Kidney capillary endothelial cell (primary cell): ENCODE measurements at regions not wholly inside any gene's neighbourhood (a gene's known extent, or its start where the extent isn't known, plus 50 kb on each side); places are given as distances from the start of the nearest gene placed in this dataset.

Experiments
- DNase-seq: peaks from one replicate; pipeline ENCODE4 v3.0.0-alpha.2; 2018; ENCODE audit warnings: low spot score

GRCh38 chrX:22325096-22325495 lies 52.4 kb downstream of the CBLL2 start:
- no peak for DNase-seq

- DNase-seq: no peak
These were observed 57.1 kb downstream of the CBLL2 start for GRCh38 chrX:22329783-22330182.

- DNase-seq: no peak
These were observed 66.0 kb downstream of the CBLL2 start for GRCh38 chrX:22338740-22339139.

GRCh38 chrX:22339459-22339858 lies 66.7 kb downstream of the CBLL2 start:
- no peak for DNase-seq

GRCh38 chrX:22340022-22340616 lies 67.4 kb downstream of the CBLL2 start:
- no peak for DNase-seq

GRCh38 chrX:22343192-22343591 lies 70.5 kb downstream of the CBLL2 start:
- DNase-seq: no peak

- DNase-seq: no peak
These were observed 73.2 kb downstream of the CBLL2 start for GRCh38 chrX:22345884-22346283.

GRCh38 chrX:22347491-22347890 lies 74.8 kb downstream of the CBLL2 start:
- DNase-seq: no peak

- no peak for DNase-seq
These were observed 76.4 kb downstream of the CBLL2 start for GRCh38 chrX:22349116-22349515.

GRCh38 chrX:22351076-22351475 lies 78.4 kb downstream of the CBLL2 start:
- DNase-seq: no peak

- DNase-seq: peak; percentile 44
These were observed 79.3 kb downstream of the CBLL2 start for GRCh38 chrX:22351966-22352365.

GRCh38 chrX:22357621-22358020 lies 84.9 kb downstream of the CBLL2 start:
- no peak for DNase-seq

- DNase-seq: no peak
These were observed 87.4 kb downstream of the CBLL2 start for GRCh38 chrX:22360129-22360528.

GRCh38 chrX:22365460-22365859 lies 92.7 kb downstream of the CBLL2 start:
- DNase-seq: no peak

GRCh38 chrX:22366166-22366702 lies 93.5 kb downstream of the CBLL2 start:
- DNase-seq: no peak

- no peak for DNase-seq
These were observed 94.2 kb downstream of the CBLL2 start for GRCh38 chrX:22366906-22367305.

- no peak for DNase-seq
These were observed 100.4 kb downstream of the CBLL2 start for GRCh38 chrX:22373094-22373493.

GRCh38 chrX:22373766-22374165 lies 101.1 kb downstream of the CBLL2 start:
- peak; percentile 15 for DNase-seq

- DNase-seq: no peak
These were observed 103.7 kb downstream of the CBLL2 start for GRCh38 chrX:22376369-22376768.

- DNase-seq: no peak
These were observed 105.6 kb downstream of the CBLL2 start for GRCh38 chrX:22378296-22378695.

- DNase-seq: no peak
These were observed 111.3 kb downstream of the CBLL2 start for GRCh38 chrX:22383988-22384387.

GRCh38 chrX:22389556-22390179 lies 117.0 kb downstream of the CBLL2 start:
- DNase-seq: peak; percentile 57

- DNase-seq: no peak
These were observed 119.6 kb downstream of the CBLL2 start for GRCh38 chrX:22392133-22392948.
